Heart right ventricle (tissue), 16 donors: ENCODE measurements at regions not wholly inside any gene's neighbourhood (a gene's known extent, or its start where the extent isn't known, plus 50 kb on each side); places are given as distances from the start of the nearest gene placed in this dataset.

ENCODE experiments used
- ATAC-seq, 8 donors: fragments of 200-7000 bp; cut with Tn5 transposase; one replicate each; pipeline ENCODE4 v1.9.1; 2020; ENCODE audit warnings: mild to moderate bottlenecking in 8 of 8, moderate library complexity in 8 of 8, moderate number of reproducible peaks in 1 of 8
- DNase-seq, 2 donors: peaks; one replicate each; pipeline ENCODE4 v3.0.0-alpha.2; 2020
- H3K27ac ChIP-seq, 10 donors: fragments of 200-600 bp; sonication (generic) in 2 of 10; one replicate each; pipeline versions ENCODE4 v1.5.0 to v1.8.0; 2020 to 2022; ENCODE audit warnings: mild to moderate bottlenecking in 3 of 10
- H3K27me3 ChIP-seq, 7 donors: fragments of 200-600 bp; one replicate each; pipeline ENCODE4 v1.8.0; 2021 to 2022; ENCODE audit warnings: mild to moderate bottlenecking in 2 of 7
- H3K36me3 ChIP-seq, 9 donors: fragments of 200-600 bp; sonication (generic) in 1 of 9; one replicate each; pipeline versions ENCODE4 v1.5.0 to v1.8.0; 2020 to 2022; ENCODE audit warnings: mild to moderate bottlenecking in 2 of 9
- H3K4me1 ChIP-seq, 9 donors: fragments of 200-600 bp; sonication (generic) in 1 of 9; one replicate each; pipeline versions ENCODE4 v1.5.0 to v1.8.0; 2020 to 2022; ENCODE audit warnings: mild to moderate bottlenecking in 4 of 9
- H3K4me3 ChIP-seq, 10 donors: fragments of 200-600 bp; sonication (generic) in 2 of 10; one replicate each; pipeline versions ENCODE4 v1.5.0 to v1.8.0; 2020 to 2022; ENCODE audit warnings: mild to moderate bottlenecking in 7 of 10, moderate library complexity in 2 of 10
- H3K9me3 ChIP-seq, 11 donors: fragments of 200-600 bp in 10 of 11; sonication (generic) in 2 of 11; one replicate each; pipeline versions ENCODE4 v1.5.0 to v1.8.0; 2013 to 2022; ENCODE audit warnings: mild to moderate bottlenecking in 2 of 11, control low read depth in 1 of 11, moderate library complexity in 1 of 11
- CTCF ChIP-seq, 9 donors: fragments of 200-600 bp; sonication (generic) in 2 of 9; IDR thresholded peaks; one replicate each; pipeline versions ENCODE4 v1.5.0 to v1.8.0; 2021 to 2022; ENCODE audit warnings: antibody characterized with exemption in 9 of 9, mild to moderate bottlenecking in 5 of 9, moderate library complexity in 1 of 9
- WGBS, 2 donors: extraction: QIAGEN DNeasy Blood & Tissue Kit; methylation state at CpG; one replicate each; pipeline ENCODE4 v1.1.7; 2013; ENCODE audit warnings: inconsistent platforms in 1 of 2; 5-methylcytosine and 5-hydroxymethylcytosine counted together
- intact Hi-C, 10 donors: fragments of 100-400 bp; cut with DNase I; formaldehyde crosslinking; loops; one replicate each; pipeline versions ENCODE4 v1.11.1 to v1.14.2; 2022
- donor health status: Arrhythmogenic right ventricular cardiomyopathy.
- donor health status: ischemic (EF 13 %, LVEDD 7.1; RV severe dilation, severe dysfunction).
- donor health status: healthy with polysubstance abuse.
- donor health status: DM: no; HTN: yes; CAD: no.
- donor health status: DM: no; HTN: no; CAD: no.
- donor health status: ischemic (EF 25% LVEDD 6.9; RV normal size, moderate dysfunction).
- donor health status: ischemic (EF 25% LVEDD 5.7; RV mildly dilated, moderate dysfunction).
- donor health status: healthy.
- donor health status: DM: yes; HTN: yes; CAD: no.
- donor health status: Ischemic cardiomyopathy.
- donor health status: ischemic (EF 35%, LVEDD 5.7; RV mildly dilated, moderate dysfunction).
- donor health status: nonischemic (EF 11% LVEDD 7.7; RV severe dilation, severe dysfunction).
- donor health status: DM: yes; HTN: yes; CAD: no.
- donor health status: PGD.
- donor health status: ischemic (EF 29% LVEDD 5.4; RV normal size, mild dysfunction).
- donor health status: nonischemic (EF 23%, LVEDD 6.1; RV moderate dilation, normal function).

GRCh38 chr9:95580812-95581761 lies 64.3 kb upstream of the PTCH1 start:
- ATAC-seq (no peak), DNase-seq (no peak)
- no peak overlapping the region for H3K27ac ChIP-seq
- 71 to 77% methylated on average over 22 of the region's 22 CpGs for whole genome bisulfite sequencing, 2 donors
- H3K4me1 ChIP-seq = no peaks in the 10 kb centered on the region
- H3K4me3 ChIP-seq = no peak overlapping the region
- H3K27me3 ChIP-seq = peaks cover 0 to 10% (median 0%) of the 10 kb centered on the region in 7 donors
- no peaks in the 10 kb centered on the region for H3K9me3 ChIP-seq
- intact Hi-C loops = no loop called here
- no peak for TF ChIP-seq CTCF (IDR thresholded peaks at IDR 0.05)
- no peaks in the 10 kb centered on the region for H3K36me3 ChIP-seq

GRCh38 chr9:95574866-95575553 lies 58.2 kb upstream of the PTCH1 start:
- Histone ChIP-seq H3K4me3 (no peak overlapping the region), H3K27ac (no peak overlapping the region), H3K27me3 (peaks cover 0 to 46% (median 24%) of the 10 kb centered on the region in 7 donors), H3K36me3 (no peaks in the 10 kb centered on the region), H3K9me3 (no peaks in the 10 kb centered on the region), H3K4me1 (peaks cover 0 to 9% (median 0%) of the 10 kb centered on the region in 9 donors)
- ATAC-seq (no peak), DNase-seq (no peak)
- no peak for TF ChIP-seq CTCF (IDR thresholded peaks at IDR 0.05)
- 74 to 79% methylated on average over 14 of the region's 14 CpGs for WGBS, 2 donors
- intact Hi-C loops = loop anchor here in 1 of 10 donors (10.0 kb wide), 1 partner anchor 60 kb away; the partner anchor contains the start of gene PTCH1

- no peaks in the 10 kb centered on the region for H3K36me3 ChIP-seq
- no peak overlapping the region for H3K4me3 ChIP-seq
- ATAC-seq (no peak), DNase-seq (no peak)
- H3K9me3 ChIP-seq = no peaks in the 10 kb centered on the region
- H3K27ac ChIP-seq = no peak overlapping the region
- WGBS, 2 donors = 57 to 73% methylated on average over 16 of the region's 16 CpGs
- H3K4me1 ChIP-seq = peaks cover 0 to 10% (median 0%) of the 10 kb centered on the region in 9 donors
- peaks cover 3 to 51% (median 29%) of the 10 kb centered on the region in 7 donors for H3K27me3 ChIP-seq
- TF ChIP-seq CTCF (IDR thresholded peaks at IDR 0.05) = no peak
- intact Hi-C loops = loop anchor here in 1 of 10 donors (10.0 kb wide), 1 partner anchor 59 kb away; the partner anchor contains the start of gene PTCH1
These were observed 57.4 kb upstream of the PTCH1 start for GRCh38 chr9:95574176-95574575.

GRCh38 chr9:95573463-95573862 lies 56.7 kb upstream of the PTCH1 start:
- H3K4me3 ChIP-seq = no peak overlapping the region
- intact Hi-C loops = loop anchor here in 1 of 10 donors (10.0 kb wide), 1 partner anchor 59 kb away; the partner anchor contains the start of gene PTCH1
- H3K4me1 ChIP-seq = peaks cover 0 to 10% (median 0%) of the 10 kb centered on the region in 9 donors
- no peaks in the 10 kb centered on the region for H3K9me3 ChIP-seq
- H3K27ac ChIP-seq = no peak overlapping the region
- H3K36me3 ChIP-seq = no peaks in the 10 kb centered on the region
- ATAC-seq = no peak
- 79 to 82% methylated on average over 8 of the region's 8 CpGs for WGBS, 2 donors
- no peak for DNase-seq
- H3K27me3 ChIP-seq = peaks cover 4 to 57% (median 36%) of the 10 kb centered on the region in 7 donors
- TF ChIP-seq CTCF (IDR thresholded peaks at IDR 0.05) = no peak
